DMS53 (cell line): ENCODE measurements at regions not wholly inside any gene's neighbourhood (a gene's known extent, or its start where the extent isn't known, plus 50 kb on each side); places are given as distances from the start of the nearest gene placed in this dataset.

Experiments
- DNase-seq: peaks from one replicate; lab custom pipeline; 2025; lab: John Stamatoyannopoulos, UW

GRCh38 chr9:1683951-1684350, 331.2 kb upstream of the SMARCA2 start:
- DNase-seq = no peak

GRCh38 chr9:1698991-1699390, 316.2 kb upstream of the SMARCA2 start:
- no peak for DNase-seq

- no peak for DNase-seq
Observed at GRCh38 chr9:1701113-1701512, 314.0 kb upstream of the SMARCA2 start.

DNA sequence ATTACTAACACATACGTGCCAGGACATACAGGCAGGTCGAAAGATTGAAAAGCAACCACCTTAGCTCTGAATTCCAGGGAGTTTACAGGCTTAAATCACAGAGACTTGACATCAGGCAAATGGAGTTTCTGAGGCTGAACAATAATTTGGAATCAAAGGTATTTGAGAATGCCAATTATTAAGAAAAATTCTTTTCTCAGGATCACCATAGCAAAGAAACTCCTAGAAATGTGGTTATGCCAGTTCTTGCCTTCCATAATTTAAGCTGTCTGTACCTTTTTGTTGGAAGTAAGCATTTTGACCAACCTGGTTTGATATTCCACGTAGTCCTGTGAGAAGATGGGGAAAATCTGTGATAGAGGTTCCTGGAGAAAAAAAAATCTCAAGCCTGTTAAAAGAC, 312.4 kb upstream of the SMARCA2 start:
- no peak for DNase-seq

DNA sequence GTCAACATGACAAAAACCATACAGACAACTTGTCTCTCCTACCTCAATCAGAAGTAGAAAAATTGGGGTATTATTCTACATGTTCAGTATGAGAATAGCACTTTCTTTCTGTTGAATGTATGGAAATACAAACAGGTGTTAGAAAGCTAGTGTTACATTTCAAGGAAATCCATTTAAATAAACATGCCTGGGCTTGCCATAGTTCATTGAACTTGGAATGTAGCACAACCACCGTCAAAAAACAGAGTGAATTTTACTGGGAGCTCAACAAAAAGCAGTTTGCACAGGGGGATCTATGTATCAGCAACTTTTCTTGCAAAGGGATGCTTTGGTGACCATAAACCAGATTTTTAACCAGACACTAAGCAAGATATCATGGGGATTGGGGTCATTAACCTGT, 307.9 kb upstream of the SMARCA2 start:
- peak; percentile 1 for DNase-seq

DNA sequence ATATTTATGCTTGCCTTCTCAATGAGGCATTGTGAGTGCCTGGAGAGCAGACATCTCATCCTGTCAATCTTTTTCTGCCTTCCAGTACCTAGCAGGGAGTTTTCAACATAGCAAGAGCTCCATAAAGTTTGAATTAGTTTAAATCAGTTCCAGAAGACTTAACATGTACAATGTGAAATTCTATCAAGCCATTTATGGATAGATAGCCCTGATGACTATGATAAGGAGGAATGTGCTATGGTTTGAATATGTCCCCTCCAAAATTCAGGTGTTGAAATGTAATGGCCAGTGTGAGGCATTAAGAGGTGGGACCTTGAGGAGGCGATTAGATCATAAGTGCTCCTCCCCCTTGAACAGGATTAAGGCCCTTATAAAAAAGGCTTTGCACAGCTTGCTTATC, 306.9 kb upstream of the SMARCA2 start:
- DNase-seq = no peak

DNA sequence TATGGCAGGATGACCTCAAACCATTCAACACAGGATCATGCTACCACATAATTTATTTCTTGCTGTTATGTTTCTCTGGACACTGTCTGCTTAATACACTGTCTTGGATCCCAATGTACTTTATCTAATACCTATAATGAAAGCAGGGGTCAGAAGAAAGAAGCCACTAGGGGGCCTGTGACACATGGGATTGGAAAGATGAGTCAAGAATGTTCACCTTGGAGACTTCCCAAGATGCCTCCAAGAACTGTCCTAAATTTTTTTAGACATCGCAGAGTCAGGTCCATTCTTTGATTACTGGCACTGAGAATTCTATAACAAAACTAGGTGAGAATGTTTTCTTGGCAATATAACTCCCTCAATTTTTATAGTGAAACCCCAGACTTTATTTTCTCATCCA, 305.8 kb upstream of the SMARCA2 start:
- peak; percentile 30 for DNase-seq

DNA sequence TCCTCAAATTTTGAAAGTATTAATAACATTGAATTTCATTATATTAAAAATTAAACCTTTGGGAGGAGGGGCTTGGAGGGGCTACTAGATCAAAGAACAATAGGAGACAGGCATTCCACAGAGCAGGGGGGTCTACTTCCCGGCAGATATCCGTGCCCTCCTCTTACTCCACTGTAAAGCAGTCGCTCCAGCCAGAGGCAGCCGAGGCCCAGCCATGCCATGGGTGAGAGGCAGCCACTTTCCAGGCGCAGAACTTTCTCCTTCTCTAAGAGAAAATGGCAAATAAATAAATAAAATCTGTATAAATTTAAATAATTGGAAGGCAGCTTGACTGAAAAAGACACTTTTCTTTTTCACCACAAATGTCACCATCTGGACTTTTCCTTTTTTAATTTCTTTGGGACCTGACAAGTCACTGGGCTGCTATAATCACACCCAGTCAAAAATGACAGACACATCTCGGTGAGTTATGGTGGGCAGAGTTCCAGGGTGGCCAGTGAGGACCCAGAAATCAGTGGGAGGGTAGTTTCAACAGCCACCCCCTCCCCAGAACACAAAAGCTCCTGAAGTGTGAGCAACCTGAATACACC, 302.2 kb upstream of the SMARCA2 start:
- no peak for DNase-seq

DNA sequence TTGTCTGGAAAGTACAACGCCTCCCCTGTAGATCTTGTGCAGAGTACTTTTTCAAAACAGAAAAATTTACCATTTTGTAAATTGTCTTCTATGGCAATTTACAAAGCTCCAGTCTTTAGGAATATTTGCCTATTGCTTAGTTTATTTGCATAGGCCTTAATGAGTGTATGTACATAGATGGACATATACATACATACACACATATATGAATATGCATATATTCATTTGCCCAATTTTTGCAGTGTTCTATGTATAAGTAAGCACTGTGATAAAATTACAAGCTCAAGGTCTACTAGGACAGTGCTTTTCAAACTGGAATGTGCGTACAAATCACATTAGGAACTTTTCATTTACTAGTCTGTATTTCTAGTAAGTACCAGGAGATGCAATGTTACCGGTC, 301.3 kb upstream of the SMARCA2 start:
- no peak for DNase-seq

DNA sequence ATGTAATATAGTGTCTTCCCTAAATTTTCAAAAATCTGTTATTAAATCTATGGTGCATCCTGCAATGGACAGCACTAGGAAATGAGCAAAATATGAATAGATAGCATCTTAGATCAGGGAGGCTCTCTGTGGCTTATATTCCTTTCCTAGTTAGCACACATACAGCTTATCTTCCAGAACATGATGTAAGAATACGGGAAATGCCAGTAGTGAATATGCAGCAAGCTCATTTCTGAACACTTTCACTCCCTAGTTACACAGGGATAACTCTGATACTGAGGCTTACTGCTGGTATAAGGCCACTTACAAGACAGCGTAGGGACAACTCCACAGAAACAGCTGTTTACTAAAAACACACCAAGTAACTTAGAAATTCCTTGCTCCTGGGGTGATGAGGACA, 297.3 kb upstream of the SMARCA2 start:
- DNase-seq = no peak

- DNase-seq = peak; percentile 44
Observed at GRCh38 chr9:1718836-1719235, 296.3 kb upstream of the SMARCA2 start.

GRCh38 chr9:1721196-1721595, 294.0 kb upstream of the SMARCA2 start:
- no peak for DNase-seq

DNA sequence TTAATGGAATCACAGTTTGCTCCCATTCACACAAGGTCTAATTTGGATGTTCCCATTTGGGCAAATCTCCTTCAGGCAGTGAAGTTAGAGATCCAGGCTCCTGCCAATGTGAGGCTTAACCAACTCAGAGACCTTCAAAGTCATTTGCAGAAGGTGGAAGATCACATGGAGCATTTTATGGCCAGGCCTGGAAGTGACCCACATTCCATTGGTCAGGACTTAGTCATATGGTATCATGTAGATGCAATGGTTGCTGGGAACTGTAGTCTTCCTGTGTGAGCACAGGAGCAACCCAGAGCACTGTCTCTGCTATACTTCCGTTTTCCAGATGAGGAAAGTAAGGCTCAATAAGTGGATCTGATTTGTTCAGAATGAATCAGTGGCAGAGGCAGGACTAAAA, 292.7 kb upstream of the SMARCA2 start:
- peak; percentile 23 for DNase-seq

GRCh38 chr9:1723522-1724015, 291.6 kb upstream of the SMARCA2 start:
- DNase-seq = no peak

DNA sequence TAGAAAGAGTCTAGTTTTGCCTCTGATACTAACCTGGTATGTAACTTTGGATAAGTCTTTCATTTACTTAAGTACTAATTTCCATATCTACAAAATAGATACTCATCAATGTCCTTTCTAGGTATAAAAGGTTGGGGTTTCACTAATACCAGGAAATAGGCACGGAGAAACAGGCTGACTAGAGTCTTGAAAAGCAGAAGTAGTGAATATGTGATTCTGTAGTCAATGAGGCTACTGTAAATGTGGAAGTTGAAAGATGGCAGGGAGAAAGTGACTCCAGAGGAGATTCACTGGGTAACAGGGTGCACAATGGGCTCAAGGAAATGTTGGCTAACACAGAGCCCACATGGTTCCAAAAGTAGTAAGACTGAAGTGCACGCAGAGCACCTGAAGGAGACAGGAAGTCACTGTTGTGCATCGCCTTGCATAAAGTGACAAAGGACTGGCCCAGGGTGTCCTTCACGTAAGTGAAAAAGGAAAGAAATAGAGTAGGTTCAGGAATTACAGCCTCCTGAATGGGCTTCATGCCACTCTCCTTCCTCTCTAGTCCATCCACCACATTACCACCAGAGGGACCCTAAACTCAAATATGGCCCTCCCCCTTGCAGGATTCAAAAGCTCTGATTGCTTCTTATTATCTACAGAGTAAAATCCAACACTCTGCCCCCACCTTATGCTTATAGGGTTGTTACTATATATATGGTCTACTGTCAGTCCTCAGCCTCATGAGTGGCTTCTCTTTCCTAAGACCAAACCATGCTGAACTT, 288.0 kb upstream of the SMARCA2 start:
- peak; percentile 3 for DNase-seq

- DNase-seq = no peak
Observed at GRCh38 chr9:1729631-1730030, 285.5 kb upstream of the SMARCA2 start.

GRCh38 chr9:1732670-1733069, 282.5 kb upstream of the SMARCA2 start:
- peak; percentile 0 for DNase-seq

DNA sequence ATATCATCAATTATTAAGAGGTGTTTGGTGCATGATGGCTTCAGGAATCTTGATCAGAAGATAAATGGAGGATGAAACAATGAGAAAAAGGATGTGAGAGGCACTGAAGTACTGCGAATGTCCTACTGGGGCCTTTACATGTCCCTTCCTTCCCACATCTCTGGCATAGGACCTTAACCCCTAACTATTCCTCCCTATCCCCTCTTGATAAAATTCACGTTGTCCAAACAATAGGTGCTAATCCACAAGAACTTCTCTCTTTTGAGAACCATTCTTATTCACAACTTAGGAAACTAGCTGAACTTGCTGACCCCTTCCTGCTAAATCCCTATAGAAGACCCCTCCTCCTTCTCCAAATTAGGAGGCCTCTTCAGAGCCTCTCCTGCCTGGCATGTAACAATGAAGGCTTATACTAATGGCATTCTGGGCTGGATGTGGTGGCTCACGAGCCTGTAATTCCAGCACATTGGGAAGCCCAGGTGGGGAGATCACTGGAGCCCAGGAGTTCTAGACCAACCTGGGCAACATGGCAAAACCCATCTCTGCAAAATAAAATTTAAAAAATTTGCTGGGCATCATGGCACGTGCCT, 276.5 kb upstream of the SMARCA2 start:
- DNase-seq = no peak

DNA sequence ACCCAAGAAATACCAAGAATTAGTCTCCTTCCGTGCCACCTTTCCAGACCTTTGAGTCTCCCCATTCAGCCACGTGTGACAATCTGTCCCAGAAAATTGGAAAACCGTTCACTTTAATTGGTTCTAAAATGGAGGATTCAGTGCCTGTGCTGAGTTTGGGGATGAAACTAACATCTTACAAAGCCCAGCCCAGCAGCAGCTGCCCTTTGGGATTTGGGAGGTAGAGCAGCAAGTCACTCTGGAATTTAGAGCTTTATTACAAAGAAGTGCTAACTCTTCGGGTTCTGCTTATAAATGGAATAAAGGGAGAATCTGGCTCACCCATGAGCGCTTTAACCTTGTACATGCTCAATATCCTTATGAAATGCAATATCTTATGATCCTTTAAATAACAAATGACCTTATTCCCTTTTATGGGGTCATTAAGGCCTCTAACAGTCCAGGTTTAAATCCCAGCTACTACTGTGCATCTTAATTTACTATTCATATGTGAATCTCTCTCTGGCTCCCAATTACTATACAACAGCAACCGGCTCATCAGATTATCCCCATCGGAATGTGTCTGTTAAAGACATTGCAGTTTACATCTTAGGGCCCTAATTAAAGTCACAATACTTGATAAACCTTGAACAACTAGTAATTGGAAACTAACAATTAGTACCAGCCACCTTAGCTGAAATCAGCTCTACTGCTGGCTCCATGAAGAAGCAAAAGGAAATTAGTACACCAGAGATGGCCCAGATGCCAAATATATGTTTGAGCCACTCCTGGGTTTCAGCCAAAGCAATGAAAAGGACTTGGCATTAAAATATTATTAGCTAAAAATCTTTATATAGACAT, 271.8 kb upstream of the SMARCA2 start:
- no peak for DNase-seq

DNA sequence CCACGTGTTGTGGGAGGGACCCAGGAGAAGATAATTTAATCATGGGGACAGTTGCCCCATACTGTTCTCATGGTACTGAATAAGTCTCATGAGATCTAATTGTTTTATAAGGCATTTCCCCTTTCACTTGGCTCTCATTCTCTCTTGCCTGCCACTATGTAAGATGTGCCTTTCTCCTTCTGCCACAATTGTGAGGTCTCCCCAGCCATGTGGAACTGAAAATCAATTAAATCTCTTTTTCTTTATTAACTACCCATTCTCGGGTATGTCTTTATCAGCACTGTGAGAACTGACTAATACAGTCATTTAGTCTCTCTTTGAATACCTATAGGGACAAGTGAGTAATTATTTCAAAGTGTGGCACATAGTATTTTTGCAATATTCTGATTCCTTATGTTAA, 269.2 kb upstream of the SMARCA2 start:
- no peak for DNase-seq

DNA sequence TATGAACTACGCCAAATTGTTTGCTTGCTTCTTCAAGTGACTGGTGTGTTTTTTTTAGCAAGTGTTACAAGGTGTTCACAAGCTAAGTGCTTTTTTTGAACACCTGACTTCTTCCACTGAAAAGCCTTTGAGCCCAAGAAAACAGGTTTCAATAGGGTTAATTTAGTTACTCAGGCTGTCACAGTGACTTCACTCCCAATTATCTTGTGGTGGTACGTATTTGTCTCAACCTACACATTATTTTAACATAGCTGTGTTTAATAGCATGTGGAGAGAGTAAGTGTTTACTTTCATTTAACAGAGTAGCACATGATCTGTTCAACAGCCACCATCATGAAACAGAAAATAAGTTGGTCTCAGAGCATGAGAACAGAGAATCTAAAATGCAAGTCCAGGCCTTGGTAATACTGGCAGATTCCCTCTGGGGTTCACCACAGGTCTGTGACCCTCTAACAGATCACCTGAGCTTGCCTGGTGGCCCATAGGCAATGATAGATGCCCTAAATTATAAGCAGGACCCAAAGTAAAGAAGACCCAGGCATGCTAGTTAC, 267.7 kb upstream of the SMARCA2 start:
- DNase-seq = no peak

DNA sequence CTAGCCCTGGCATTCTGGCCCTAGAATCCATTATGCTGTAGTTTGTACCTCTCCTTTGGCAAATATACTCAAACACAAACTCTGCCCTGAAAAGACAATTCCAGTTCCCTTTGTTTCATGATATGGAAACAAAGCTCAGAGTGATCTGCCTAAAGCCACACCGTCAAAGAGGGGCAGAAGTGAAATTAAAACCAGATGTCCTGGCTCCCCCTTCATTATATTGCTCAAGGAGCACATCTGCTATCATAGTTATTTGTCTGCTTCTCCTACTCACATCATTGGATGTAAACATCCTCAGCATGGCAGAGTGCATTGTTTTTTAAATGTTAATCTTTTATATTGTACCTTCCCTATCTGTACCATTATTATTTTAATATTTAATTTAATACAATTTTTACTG, 266.7 kb upstream of the SMARCA2 start:
- DNase-seq = no peak
